GM19372 (cell line): ENCODE measurements at regions not wholly inside any gene's neighbourhood (a gene's known extent, or its start where the extent isn't known, plus 50 kb on each side); places are given as distances from the start of the nearest gene placed in this dataset.
"Not testable (repeated sequence)": the region's sequence is repeated elsewhere in the genome, so short reads cannot be mapped to it uniquely, and the experiment has no call there.

Source experiments
- ATAC-seq: cut with Tn5 transposase; IDR thresholded peaks from one replicate; pipeline ENCODE4 v1.9.1; 2021; ENCODE audit warnings: mild to moderate bottlenecking, low read depth, moderate library complexity; ENCODE audit not compliant: unreplicated experiment

- peak; percentile 61 for ATAC-seq
Measured at GRCh38 chr13:52324831-52325230, 81.1 kb downstream of the THSD1 start.

- no peak for ATAC-seq
Measured at GRCh38 chr13:52319876-52320275, 86.1 kb downstream of the THSD1 start.

DNA sequence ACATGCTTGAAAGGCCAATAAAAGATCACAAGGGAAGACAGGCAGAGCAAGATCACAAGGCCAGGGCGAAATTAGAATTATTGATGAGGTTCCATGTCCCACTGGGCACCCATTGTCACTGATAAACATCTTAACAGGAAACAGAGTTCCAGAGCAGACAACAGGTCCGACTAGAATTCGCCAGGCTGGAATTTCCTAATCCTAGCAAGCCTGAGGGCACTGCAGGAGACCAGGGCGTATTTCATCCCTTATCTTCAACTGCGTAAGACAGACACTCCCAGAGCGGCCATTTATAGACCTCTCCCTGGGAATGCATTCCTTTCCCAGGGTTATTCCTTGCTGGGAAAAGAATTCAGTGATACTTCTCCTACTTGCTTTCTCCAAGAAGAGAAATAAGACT lies 96.1 kb downstream of the THSD1 start:
- ATAC-seq = not testable (repeated sequence)

- not testable (repeated sequence) for ATAC-seq
Measured at GRCh38 chr13:52306336-52306735, 99.6 kb downstream of the THSD1 start.

DNA sequence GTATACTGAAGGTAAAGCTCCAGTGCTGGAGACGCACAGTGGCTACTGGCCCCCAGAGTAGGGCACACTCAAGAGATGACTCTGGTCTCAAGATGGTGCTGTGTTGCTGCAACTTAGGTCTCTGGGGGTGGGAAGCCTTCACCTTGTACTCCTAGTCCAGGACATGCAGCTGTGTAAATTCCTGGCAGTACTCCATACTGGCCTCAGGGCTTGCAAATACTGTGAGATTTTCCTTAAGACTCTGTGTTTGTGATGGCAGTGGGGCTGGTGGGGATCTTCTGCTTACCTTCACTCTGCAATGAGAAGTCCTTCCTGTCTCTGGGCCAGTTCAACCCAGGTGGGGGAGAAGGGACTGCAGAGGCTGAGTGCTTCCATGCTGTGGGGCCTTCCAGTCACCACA lies 102.9 kb downstream of the THSD1 start:
- not testable (repeated sequence) for ATAC-seq

DNA sequence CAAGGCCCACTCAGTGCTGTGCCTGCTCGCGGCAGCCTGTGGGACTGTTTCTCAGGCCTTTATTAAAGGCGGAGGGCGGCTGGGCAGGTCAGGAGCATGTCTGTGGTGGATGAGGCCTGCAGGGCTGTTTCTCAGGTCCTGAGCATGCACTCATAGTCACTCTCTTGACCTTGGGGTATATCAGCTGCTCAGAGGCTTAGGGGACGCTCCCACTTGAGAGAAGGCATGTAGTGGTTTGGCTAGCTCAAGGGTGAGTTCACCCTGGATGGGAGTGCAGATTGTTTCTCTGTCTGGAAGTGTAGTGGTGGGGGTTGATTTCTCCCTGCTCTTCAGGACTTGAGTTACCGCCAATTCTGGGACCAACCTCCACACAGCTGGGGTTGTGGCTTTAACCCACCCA lies 103.3 kb downstream of the THSD1 start:
- not testable (repeated sequence) for ATAC-seq

DNA sequence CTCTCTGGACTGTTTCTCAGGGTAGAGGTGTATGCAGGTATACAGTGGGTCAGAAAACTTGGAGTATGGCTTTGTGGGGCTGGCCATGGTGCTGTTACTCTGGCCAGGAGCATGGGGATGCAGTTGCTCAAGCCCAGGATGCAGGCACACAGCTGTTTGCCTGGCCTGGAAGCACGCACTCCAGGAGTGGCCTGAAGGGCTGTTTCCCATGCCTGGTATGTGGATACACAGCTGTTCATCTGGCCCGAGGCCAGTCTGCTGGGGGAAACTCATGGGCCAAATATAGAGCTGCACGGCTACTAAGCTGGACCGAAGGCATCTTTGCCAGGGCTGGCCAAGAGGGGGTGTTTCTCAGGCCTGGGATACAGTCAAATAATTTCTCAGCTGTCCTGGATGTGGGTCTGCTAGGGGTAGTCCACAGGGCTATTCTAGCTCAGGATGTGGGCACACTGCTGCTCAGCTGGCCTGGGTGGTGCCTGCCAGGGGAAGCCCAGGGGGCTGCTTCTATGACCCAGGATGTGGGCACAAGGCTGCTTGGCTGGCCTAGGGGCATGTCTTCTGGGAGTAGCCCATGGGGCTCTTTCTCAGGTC lies 104.1 kb downstream of the THSD1 start:
- not testable (repeated sequence) for ATAC-seq

DNA sequence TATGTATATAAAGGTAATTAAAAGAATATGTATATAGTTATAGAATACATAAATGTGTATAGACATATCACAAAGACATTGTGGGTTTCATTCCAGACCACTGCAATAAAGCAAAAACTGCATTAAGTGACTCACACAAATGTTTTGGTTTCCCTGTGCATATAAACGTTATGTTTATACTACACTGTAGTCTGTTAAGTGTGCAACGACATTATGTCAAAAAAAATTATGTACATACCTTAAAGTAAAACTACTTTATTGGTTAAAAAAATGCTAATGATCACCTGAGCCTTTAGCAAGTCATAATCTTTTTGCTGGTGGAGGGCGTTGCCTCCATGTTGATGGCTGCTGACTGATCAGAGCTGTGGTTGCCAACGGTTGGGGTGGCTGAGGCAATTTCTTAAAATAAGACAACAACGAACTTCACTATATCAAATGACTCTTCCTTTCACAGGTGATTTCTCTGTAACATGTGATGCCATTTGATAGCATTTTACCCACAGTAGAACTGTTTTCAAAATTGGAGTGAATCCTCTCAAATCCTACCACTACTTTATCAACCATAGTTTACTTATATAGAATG lies 107.8 kb downstream of the THSD1 start:
- not testable (repeated sequence) for ATAC-seq

DNA sequence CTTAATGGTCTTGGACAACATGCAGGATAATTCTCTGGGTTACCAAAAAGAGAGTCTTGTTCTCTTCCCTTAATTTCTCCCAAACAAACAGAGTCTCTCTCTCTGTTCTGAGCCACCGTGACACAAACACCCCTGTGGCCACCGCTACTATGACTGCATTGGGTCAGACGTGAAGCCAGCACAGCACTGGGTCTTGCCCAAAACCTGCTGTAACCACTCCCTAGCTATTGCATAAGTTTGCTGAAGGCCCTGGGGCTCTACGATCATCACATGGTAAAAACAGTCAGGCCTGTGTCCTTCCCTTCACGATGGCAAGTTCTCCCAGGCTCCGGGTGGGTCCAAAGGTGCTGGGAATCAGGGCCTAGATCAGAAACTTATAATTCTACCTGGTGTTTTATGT lies 117.1 kb downstream of the THSD1 start:
- ATAC-seq = not testable (repeated sequence)

DNA sequence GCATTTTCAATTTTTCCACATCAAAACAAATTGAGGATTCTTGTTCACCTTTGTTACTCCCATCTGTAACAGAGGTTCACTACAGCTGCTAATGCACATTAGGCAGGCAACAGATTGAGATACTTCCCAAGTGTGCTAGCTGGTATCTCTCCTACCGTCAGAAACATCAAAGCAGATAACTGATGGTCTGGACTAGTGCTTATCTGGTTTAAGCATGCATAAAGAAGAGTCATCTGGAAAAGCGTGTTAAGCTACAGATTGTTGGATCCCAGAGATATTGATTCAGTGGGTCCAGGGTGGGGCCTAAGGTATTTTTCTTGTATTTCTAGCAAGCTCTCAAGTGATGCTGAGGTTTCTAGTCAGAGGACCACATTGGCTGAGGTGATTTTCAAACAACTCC lies 122.0 kb upstream of the NEK3 start:
- ATAC-seq = not testable (repeated sequence)

DNA sequence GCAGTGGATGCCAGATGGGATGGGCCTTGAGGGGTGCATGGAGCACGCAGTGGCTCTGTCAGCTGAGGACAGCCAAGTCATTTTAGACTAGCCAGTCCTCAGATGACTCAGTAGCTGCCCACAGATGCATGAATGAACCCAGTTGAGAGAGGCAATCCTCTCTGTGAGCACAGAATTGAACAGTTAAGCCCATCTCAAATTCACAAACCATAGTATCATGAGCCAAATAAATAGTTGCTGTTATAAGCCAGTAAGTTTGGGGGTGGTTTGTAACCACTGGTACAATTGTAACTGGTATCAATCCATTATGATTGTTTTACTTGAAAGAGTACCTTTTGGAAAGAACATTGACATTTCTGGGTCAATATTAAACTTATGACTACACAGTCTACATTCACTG lies 120.0 kb upstream of the NEK3 start:
- ATAC-seq = not testable (repeated sequence)

GRCh38 chr13:52254299-52254698 lies 94.9 kb upstream of the NEK3 start:
- ATAC-seq = not testable (repeated sequence)

DNA sequence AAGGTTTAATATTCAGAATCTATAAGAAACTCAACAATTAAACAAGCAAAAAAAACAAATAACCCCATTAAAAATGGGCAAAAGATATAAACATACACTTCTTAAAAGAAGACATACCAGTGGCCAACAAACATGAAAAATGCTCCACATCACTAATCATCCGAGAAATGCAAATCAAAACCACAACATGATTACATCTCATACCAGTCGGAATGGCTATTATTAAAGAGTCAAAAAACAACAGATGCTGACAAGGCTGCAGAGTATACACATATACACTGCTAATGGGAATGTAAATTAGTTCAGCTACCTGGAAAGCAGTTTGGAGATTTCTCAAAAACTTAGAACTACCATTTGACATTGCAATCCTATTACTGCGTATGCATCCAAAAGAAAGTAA lies 81.4 kb upstream of the NEK3 start:
- ATAC-seq = peak; percentile 62

GRCh38 chr13:52235900-52236595 lies 76.7 kb upstream of the NEK3 start:
- ATAC-seq = peak; percentile 65

DNA sequence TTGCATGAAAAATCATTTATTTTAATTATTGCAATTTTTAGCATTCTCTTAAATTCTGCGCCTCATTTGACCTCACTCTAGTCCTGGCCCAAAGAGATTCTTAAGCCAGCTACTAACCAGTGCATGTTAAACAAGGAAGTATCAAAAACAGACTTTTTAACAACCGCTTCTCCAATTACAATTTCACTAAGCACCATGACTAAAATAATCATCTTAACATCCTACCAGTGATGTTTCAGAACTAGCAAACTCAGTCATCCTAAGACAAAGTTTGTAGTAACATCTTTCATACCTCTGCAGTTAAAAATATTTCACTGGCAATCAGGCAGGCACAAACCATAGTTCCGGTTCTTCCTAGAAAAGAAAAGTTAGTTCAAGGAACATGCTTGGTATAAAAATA lies 75.5 kb upstream of the NEK3 start:
- ATAC-seq = not testable (repeated sequence)

DNA sequence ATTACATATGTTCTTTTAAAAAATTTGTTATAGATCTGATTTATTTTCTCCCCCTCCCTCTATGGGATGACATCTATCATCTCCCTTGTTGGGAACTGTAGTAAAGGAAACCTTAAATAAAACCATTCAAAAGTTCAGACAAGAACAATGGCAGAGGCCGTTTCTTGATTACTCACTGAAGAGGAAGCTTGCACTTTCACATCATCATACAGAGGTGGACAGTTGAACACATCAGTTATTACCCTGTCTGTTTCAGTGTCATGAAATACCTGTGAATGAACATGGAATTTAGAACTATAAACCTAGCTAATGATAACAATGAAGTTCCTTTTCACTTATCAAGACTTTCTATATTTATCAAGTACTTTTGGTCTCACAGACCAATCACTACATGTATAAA lies 63.7 kb upstream of the NEK3 start:
- ATAC-seq = not testable (repeated sequence)

- ATAC-seq = not testable (repeated sequence)
Measured at GRCh38 chr13:52213920-52214319, 54.5 kb upstream of the NEK3 start.

DNA sequence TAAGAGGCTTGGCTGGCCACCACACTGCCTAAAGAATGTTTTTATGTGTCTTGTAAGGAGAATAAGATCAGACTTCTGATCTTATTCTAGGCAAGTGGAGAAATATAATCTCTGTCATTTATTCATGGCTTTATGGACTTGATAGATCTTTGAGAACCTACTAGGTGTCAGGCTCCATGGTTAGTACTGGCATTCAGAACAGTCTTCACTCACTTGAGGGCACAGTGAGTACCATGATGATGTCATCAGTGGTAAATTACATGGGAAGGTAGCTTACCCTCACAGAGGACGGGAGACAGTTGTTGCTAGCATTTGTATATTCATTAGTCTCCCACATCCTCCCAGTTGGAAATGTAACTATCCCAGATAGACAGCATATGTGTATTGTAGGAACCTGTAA lies 53.5 kb upstream of the NEK3 start:
- ATAC-seq = not testable (repeated sequence)

DNA sequence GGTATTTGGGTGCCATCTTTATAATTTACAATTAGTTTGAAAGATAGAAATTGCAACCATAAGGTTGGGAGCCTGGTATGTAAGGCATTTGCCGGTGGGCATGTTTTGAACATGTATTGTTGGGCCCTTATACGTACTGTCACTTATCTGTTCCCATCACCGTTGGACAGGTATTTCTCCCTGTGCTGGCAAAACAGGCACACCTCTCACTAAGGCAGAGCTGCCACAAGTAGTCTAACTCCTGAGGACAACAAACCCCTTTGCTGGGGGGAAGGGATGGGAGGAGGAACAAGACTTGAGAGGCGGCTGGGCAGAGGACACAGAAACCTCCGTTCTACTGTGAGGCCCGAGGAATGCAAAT lies 52.0 kb upstream of the NEK3 start:
- not testable (repeated sequence) for ATAC-seq

DNA sequence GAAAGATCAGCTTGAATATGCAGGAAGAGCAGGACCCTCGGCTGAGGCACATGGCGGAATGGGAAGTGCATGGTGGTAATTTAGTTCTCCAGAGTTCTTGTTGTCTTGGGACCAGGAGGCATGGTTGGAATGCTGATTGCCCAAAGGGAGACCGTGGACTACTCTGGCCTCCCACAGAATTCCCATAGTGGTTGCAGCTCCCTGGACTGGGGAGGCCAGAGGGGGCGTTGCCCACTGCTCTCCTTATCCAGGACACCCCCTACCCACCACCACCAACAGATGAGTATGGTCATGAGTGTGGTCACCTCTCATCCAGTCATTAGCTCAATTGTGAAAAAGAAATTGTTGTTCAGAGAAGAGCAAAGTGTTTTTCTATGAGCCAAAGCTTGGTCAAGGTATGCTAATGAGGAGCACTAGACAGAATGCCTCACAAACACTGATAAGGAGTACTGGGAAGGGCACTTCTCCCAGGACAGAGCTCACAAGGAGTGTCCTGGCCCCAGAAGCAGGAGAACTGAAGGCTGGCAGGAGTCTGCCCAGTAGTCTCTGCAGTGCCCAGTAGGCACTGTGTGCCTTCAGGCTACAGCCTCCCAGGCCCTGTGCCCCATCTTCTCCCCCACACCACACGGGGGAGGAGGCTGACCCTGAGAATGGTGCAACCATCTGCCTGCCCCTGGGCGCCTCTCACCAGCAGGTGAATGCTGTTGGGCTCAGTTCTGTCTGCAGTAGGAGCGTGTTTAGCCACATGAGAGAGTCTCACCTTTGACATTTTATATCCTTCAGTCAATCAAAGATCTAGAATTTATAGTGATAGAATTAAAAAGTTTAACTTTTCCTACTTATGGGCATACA lies 51.4 kb upstream of the NEK3 start:
- ATAC-seq = not testable (repeated sequence)
